IPS-20b (cell line): ENCODE measurements at regions not wholly inside any gene's neighbourhood (a gene's known extent, or its start where the extent isn't known, plus 50 kb on each side); places are given as distances from the start of the nearest gene placed in this dataset.

Source experiments
- H3K27ac ChIP-seq: one replicate; pipeline ENCODE4 v1.5.1; 2013; ENCODE audit warnings: low read length
- H3K27me3 ChIP-seq: 2 replicates; pipeline ENCODE4 v1.6.1; 2013; ENCODE audit warnings: mild to moderate bottlenecking, low read length, inconsistent platforms; ENCODE audit not compliant: insufficient read depth
- H3K36me3 ChIP-seq: 2 replicates; pipeline ENCODE4 v1.6.1; 2013; ENCODE audit warnings: low read depth, mild to moderate bottlenecking, inconsistent platforms, low read length, moderate library complexity; ENCODE audit not compliant: insufficient read depth
- H3K4me1 ChIP-seq: 2 replicates; pipeline ENCODE4 v1.6.1; 2013; ENCODE audit warnings: mild to moderate bottlenecking, control low read depth, inconsistent platforms, low read length, moderate library complexity; ENCODE audit not compliant: insufficient read depth
- H3K4me3 ChIP-seq: 2 replicates; pipeline ENCODE4 v1.5.1; 2013; ENCODE audit warnings: mild to moderate bottlenecking, low read length, inconsistent platforms
- H3K9ac ChIP-seq: 2 replicates; pipeline ENCODE4 v1.6.1; 2013; ENCODE audit warnings: low read depth, mild to moderate bottlenecking, inconsistent platforms, low read length, moderate library complexity
- H3K9me3 ChIP-seq: 2 replicates; pipeline ENCODE4 v1.6.1; 2013; ENCODE audit warnings: mild to moderate bottlenecking, low read depth, low read length, inconsistent platforms; ENCODE audit not compliant: insufficient read depth

- Histone ChIP-seq H3K27ac (no peak overlapping the region), H3K4me1 (peaks cover 11% of the 10 kb centered on the region; the same call in 1 of the 2 replicates), H3K9me3 (no peaks in the 10 kb centered on the region), H3K36me3 (no peaks in the 10 kb centered on the region), H3K27me3 (no peaks in the 10 kb centered on the region), H3K9ac (no peak overlapping the region), H3K4me3 (no peak overlapping the region)
Observed at GRCh38 chr6:87995461-87995860, 52.2 kb upstream of the SPACA1 start.

- Histone ChIP-seq H3K27ac (no peak overlapping the region), H3K9me3 (no peaks in the 10 kb centered on the region), H3K4me3 (no peak overlapping the region), H3K36me3 (no peaks in the 10 kb centered on the region), H3K9ac (no peak overlapping the region), H3K27me3 (no peaks in the 10 kb centered on the region), H3K4me1 (peaks cover 11% of the 10 kb centered on the region; the same call in 1 of the 2 replicates)
Observed at GRCh38 chr6:87993356-87993755, 54.3 kb upstream of the SPACA1 start.

- Histone ChIP-seq H3K4me1 (peaks cover 11% of the 10 kb centered on the region; the same call in 1 of the 2 replicates), H3K9ac (no peak overlapping the region), H3K9me3 (no peaks in the 10 kb centered on the region), H3K27me3 (no peaks in the 10 kb centered on the region), H3K27ac (no peak overlapping the region), H3K4me3 (no peak overlapping the region), H3K36me3 (no peaks in the 10 kb centered on the region)
Observed at GRCh38 chr6:87990871-87991270, 56.8 kb upstream of the SPACA1 start.

GRCh38 chr6:87982134-87982533, 65.5 kb upstream of the SPACA1 start:
- Histone ChIP-seq H3K4me1 (no peaks in the 10 kb centered on the region), H3K27ac (no peak overlapping the region), H3K27me3 (no peaks in the 10 kb centered on the region), H3K9ac (no peak overlapping the region), H3K36me3 (no peaks in the 10 kb centered on the region), H3K4me3 (no peak overlapping the region), H3K9me3 (no peaks in the 10 kb centered on the region)

GRCh38 chr6:87979737-87980136, 67.9 kb upstream of the SPACA1 start:
- no peaks in the 10 kb centered on the region for H3K9me3 ChIP-seq
- no peak overlapping the region for H3K9ac ChIP-seq
- no peak overlapping the region for H3K4me3 ChIP-seq
- no peaks in the 10 kb centered on the region for H3K4me1 ChIP-seq
- H3K27me3 ChIP-seq: no peaks in the 10 kb centered on the region
- no peak overlapping the region for H3K27ac ChIP-seq
- no peaks in the 10 kb centered on the region for H3K36me3 ChIP-seq

GRCh38 chr6:87976616-87977015, 71.0 kb upstream of the SPACA1 start:
- Histone ChIP-seq H3K27ac (no peak overlapping the region), H3K9me3 (no peaks in the 10 kb centered on the region), H3K4me1 (no peaks in the 10 kb centered on the region), H3K9ac (no peak overlapping the region), H3K36me3 (no peaks in the 10 kb centered on the region), H3K27me3 (no peaks in the 10 kb centered on the region), H3K4me3 (no peak overlapping the region)

- H3K36me3 ChIP-seq: no peaks in the 10 kb centered on the region
- H3K9ac ChIP-seq: no peak overlapping the region
- H3K4me1 ChIP-seq: no peaks in the 10 kb centered on the region
- H3K27me3 ChIP-seq: no peaks in the 10 kb centered on the region
- H3K4me3 ChIP-seq: no peak overlapping the region
- no peaks in the 10 kb centered on the region for H3K9me3 ChIP-seq
- H3K27ac ChIP-seq: no peak overlapping the region
Observed at GRCh38 chr6:87975561-87975960, 72.1 kb upstream of the SPACA1 start.

- peaks cover 8% of the 10 kb centered on the region for H3K4me1 ChIP-seq
- H3K9ac ChIP-seq: no peak overlapping the region
- no peaks in the 10 kb centered on the region for H3K9me3 ChIP-seq
- 0 out of 2 replicates have a peak, but pooled peaks cover 4% of the 10 kb centered on the region for H3K27me3 ChIP-seq
- H3K4me3 ChIP-seq: no peak overlapping the region
- H3K27ac ChIP-seq: no peak overlapping the region
- no peaks in the 10 kb centered on the region for H3K36me3 ChIP-seq
Observed at GRCh38 chr6:87972279-87972678, 75.4 kb upstream of the SPACA1 start.

GRCh38 chr6:87971605-87972262, 75.9 kb upstream of the SPACA1 start:
- Histone ChIP-seq H3K27ac (no peak overlapping the region), H3K27me3 (0 out of 2 replicates have a peak, but pooled peaks cover 4% of the 10 kb centered on the region), H3K4me1 (peaks cover 8% of the 10 kb centered on the region), H3K36me3 (no peaks in the 10 kb centered on the region), H3K4me3 (no peak overlapping the region), H3K9ac (no peak overlapping the region), H3K9me3 (no peaks in the 10 kb centered on the region)

GRCh38 chr6:87968435-87969278, 79.0 kb upstream of the SPACA1 start:
- Histone ChIP-seq H3K4me3 (peak overlapping the region; percentile 66), H3K27me3 (0 out of 2 replicates have a peak, but pooled peaks cover 4% of the 10 kb centered on the region), H3K36me3 (no peaks in the 10 kb centered on the region), H3K9ac (peak overlapping the region; percentile 38; the same call in 1 of the 2 replicates), H3K4me1 (peaks cover 8% of the 10 kb centered on the region), H3K27ac (no peak overlapping the region), H3K9me3 (no peaks in the 10 kb centered on the region)

GRCh38 chr6:87965806-87966205, 81.8 kb upstream of the SPACA1 start:
- Histone ChIP-seq H3K9me3 (no peaks in the 10 kb centered on the region), H3K36me3 (no peaks in the 10 kb centered on the region), H3K27ac (no peak overlapping the region), H3K27me3 (0 out of 2 replicates have a peak, but pooled peaks cover 4% of the 10 kb centered on the region), H3K9ac (no peak overlapping the region), H3K4me1 (peaks cover 8% of the 10 kb centered on the region), H3K4me3 (no peak overlapping the region)

GRCh38 chr6:87959083-87959482, 88.6 kb upstream of the SPACA1 start:
- H3K9me3 ChIP-seq: no peaks in the 10 kb centered on the region
- H3K27ac ChIP-seq: no peak overlapping the region
- no peak overlapping the region for H3K9ac ChIP-seq
- no peak overlapping the region for H3K4me3 ChIP-seq
- no peaks in the 10 kb centered on the region for H3K36me3 ChIP-seq
- no peaks in the 10 kb centered on the region for H3K4me1 ChIP-seq
- H3K27me3 ChIP-seq: no peaks in the 10 kb centered on the region
